B cell (primary cell): ENCODE measurements at regions not wholly inside any gene's neighbourhood (a gene's known extent, or its start where the extent isn't known, plus 50 kb on each side); places are given as distances from the start of the nearest gene placed in this dataset.

Experiments
- ATAC-seq: fragments of 200-7000 bp; cut with Tn5 transposase; one replicate; pipeline ENCODE4 v1.10.0; 2021; ENCODE audit warnings: low read depth, mild to moderate bottlenecking, moderate number of reproducible peaks, moderate library complexity
- CTCF ChIA-PET: fragments of 350-600 bp; sonication (Branson Sonifier 250); formaldehyde crosslinking; loops from one replicate; lab custom pipeline; 2021; ENCODE audit warnings: antibody characterized with exemption, inconsistent platforms; lab: Charles Lee
- POLR2A ChIA-PET: fragments of 350-600 bp; sonication (Branson Sonifier 250); formaldehyde crosslinking; loops from one replicate; lab custom pipeline; 2021; ENCODE audit warnings: antibody characterized with exemption; lab: Charles Lee
- DNase-seq: peaks from one replicate; pipeline ENCODE4 v3.0.0; 2013
- H2AFZ ChIP-seq: 2 replicates; pipeline ENCODE4 v1.6.1; 2012; ENCODE audit warnings: mild to moderate bottlenecking, low read depth, low read length; ENCODE audit not compliant: insufficient read depth, poor library complexity, severe bottlenecking
- H3K27ac ChIP-seq, 2 donors: 1 replicate in 1 of 2; 2 replicates in 1 of 2; pipeline ENCODE4 v1.5.1; 2012 to 2013; ENCODE audit warnings: low read length in 2 of 2, mild to moderate bottlenecking in 2 of 2, moderate library complexity in 1 of 2
- H3K27me3 ChIP-seq, 4 experiments: fragments of 200-600 bp in 1 of 4; sonication (generic) in 1 of 4; replicated peaks in 1 of 4; 1 replicate in 2 of 4; 2 replicates in 2 of 4; pipeline versions ENCODE4 v1.6.1 to v1.7.0; 2013 to 2016; ENCODE audit warnings: low read length in 3 of 4, mild to moderate bottlenecking in 2 of 4, mixed read lengths in 1 of 4, moderate library complexity in 1 of 4; ENCODE audit not compliant: insufficient read depth in 4 of 4, control insufficient read depth in 3 of 4; ENCODE audit errors: control extremely low read depth in 1 of 4
- H3K36me3 ChIP-seq, 2 experiments: replicated peaks in 1 of 2; 1 replicate in 1 of 2; 2 replicates in 1 of 2; pipeline versions ENCODE4 v1.6.1 to v1.7.1; 2013; ENCODE audit warnings: low read length in 1 of 2; ENCODE audit not compliant: insufficient read depth in 2 of 2, control insufficient read depth in 1 of 2; ENCODE audit errors: control extremely low read depth in 1 of 2, extremely low read depth in 1 of 2
- H3K4me1 ChIP-seq, 2 donors: fragments of 200-600 bp in 1 of 2; sonication (generic) in 1 of 2; 1 replicate in 1 of 2; 2 replicates in 1 of 2; pipeline versions ENCODE4 v1.5.1 to v1.6.1; 2013 to 2017; ENCODE audit warnings: low read length in 2 of 2; ENCODE audit not compliant: control insufficient read depth in 2 of 2, insufficient read depth in 2 of 2
- H3K4me2 ChIP-seq: replicated peaks from 2 replicates; pipeline ENCODE3; 2012; ENCODE audit warnings: mild to moderate bottlenecking, low read depth, low read length; ENCODE audit not compliant: poor library complexity, severe bottlenecking
- H3K4me3 ChIP-seq, 5 experiments: fragments of 200-600 bp in 1 of 5; sonication (generic) in 1 of 5; 1 replicate in 3 of 5; 2 replicates in 2 of 5; pipeline versions ENCODE4 v1.5.1 to v1.7.0; 2011 to 2016; ENCODE audit warnings: low read length in 4 of 5, mild to moderate bottlenecking in 4 of 5, low read depth in 2 of 5, control low read depth in 1 of 5, moderate library complexity in 1 of 5; ENCODE audit not compliant: insufficient read depth in 1 of 5; ENCODE audit errors: control extremely low read depth in 1 of 5, extremely low read depth in 1 of 5
- H3K79me2 ChIP-seq: fragments of 200-600 bp; sonication (generic); one replicate; pipeline ENCODE4 v1.6.0; 2016; ENCODE audit warnings: low read length; ENCODE audit not compliant: control insufficient read depth, insufficient read depth
- H3K9ac ChIP-seq: fragments of 200-600 bp; sonication (generic); 2 replicates; pipeline ENCODE4 v1.6.1; 2017; ENCODE audit warnings: mild to moderate bottlenecking, low read length, moderate library complexity
- H3K9me3 ChIP-seq, 3 donors: one replicate each; pipeline versions ENCODE4 v1.6.1 to v1.7.1; 2013; ENCODE audit warnings: low read length in 2 of 3; ENCODE audit not compliant: control insufficient read depth in 2 of 3, insufficient read depth in 1 of 3; ENCODE audit errors: control extremely low read depth in 1 of 3
- H4K20me1 ChIP-seq: 2 replicates; pipeline ENCODE4 v1.6.0; 2012; ENCODE audit warnings: mild to moderate bottlenecking, low read length; ENCODE audit not compliant: insufficient read depth, control insufficient read depth, poor library complexity, severe bottlenecking
- H3K27ac Mint-ChIP-seq: one replicate; pipeline ENCODE4 v1.8.0; 2021; ENCODE audit warnings: mixed read lengths
- H3K27me3 Mint-ChIP-seq: one replicate; pipeline ENCODE4 v1.8.0; 2021; ENCODE audit warnings: mixed read lengths
- H3K4me1 Mint-ChIP-seq: one replicate; pipeline ENCODE4 v1.8.0; 2021; ENCODE audit warnings: mixed read lengths
- H3K4me3 Mint-ChIP-seq: one replicate; pipeline ENCODE4 v1.8.0; 2021; ENCODE audit warnings: mixed read lengths
- H3K9me3 Mint-ChIP-seq: one replicate; pipeline ENCODE4 v1.8.0; 2022; ENCODE audit warnings: mixed read lengths; ENCODE audit not compliant: insufficient read depth
- CTCF ChIP-seq: fragments of 200-600 bp; IDR thresholded peaks from one replicate; pipeline ENCODE4 v1.8.0; 2022; ENCODE audit warnings: antibody characterized with exemption, mild to moderate bottlenecking
- EZH2 ChIP-seq: IDR thresholded peaks from 2 replicates; pipeline ENCODE4 v1.6.1; 2012; ENCODE audit warnings: borderline replicate concordance, low read depth, mild to moderate bottlenecking, moderate library complexity, low read length; ENCODE audit not compliant: insufficient read depth, poor library complexity, severe bottlenecking
- WGBS: methylation state at CpG from one replicate; pipeline ENCODE4 v1.1.5; 2013; ENCODE audit warnings: missing lambda C conversion rate; ENCODE audit not compliant: insufficient coverage; 5-methylcytosine and 5-hydroxymethylcytosine counted together
- intact Hi-C: fragments of 100-400 bp; cut with micrococcal nuclease; formaldehyde crosslinking; loops from one replicate; pipeline ENCODE4 v1.10.0; 2022

- H2AFZ ChIP-seq: no peak overlapping the region
- H3K27me3 Mint-ChIP-seq: peaks cover 16% of the 10 kb centered on the region
- H3K27ac ChIP-seq: no peak overlapping the region
- intact Hi-C loops: no loop called here
- no peaks in the 10 kb centered on the region for H3K79me2 ChIP-seq
- no peaks in the 10 kb centered on the region for H3K4me1 Mint-ChIP-seq
- H3K9ac ChIP-seq: no peak overlapping the region
- WGBS: 89% methylated on average over 1 of the region's 1 CpG
- DNase-seq: no peak
- H3K4me1 ChIP-seq: no peaks in the 10 kb centered on the region
- ChIA-PET CTCF (no interaction called here), POLR2A (no interaction called here)
- no peaks in the 10 kb centered on the region for H3K9me3 ChIP-seq
- H3K4me3 ChIP-seq: no peak overlapping the region
- no peak overlapping the region for H3K4me2 ChIP-seq
- no peak overlapping the region for H3K4me3 Mint-ChIP-seq
- H3K27me3 ChIP-seq: peaks cover 0 to 5% (median 1%) of the 10 kb centered on the region in 4 experiments
- no peak overlapping the region for H3K27ac Mint-ChIP-seq
- no peak for TF ChIP-seq CTCF
- no peak for TF ChIP-seq EZH2
- ATAC-seq: no peak
- no peaks in the 10 kb centered on the region for H3K36me3 ChIP-seq
- no peaks in the 10 kb centered on the region for H4K20me1 ChIP-seq
- no peaks in the 10 kb centered on the region for H3K9me3 Mint-ChIP-seq
Observed at GRCh38 chr15:70541511-70541910, 221.8 kb downstream of the UACA start.

- ATAC-seq: no peak
- no peak overlapping the region for H3K4me3 ChIP-seq
- Mint-ChIP-seq H3K27me3 (peaks cover 24% of the 10 kb centered on the region), H3K4me1 (peaks cover 12% of the 10 kb centered on the region), H3K9me3 (no peaks in the 10 kb centered on the region), H3K27ac (no peak overlapping the region), H3K4me3 (no peak overlapping the region)
- H4K20me1 ChIP-seq: no peaks in the 10 kb centered on the region
- H3K9me3 ChIP-seq: no peaks in the 10 kb centered on the region
- H3K79me2 ChIP-seq: no peaks in the 10 kb centered on the region
- 82% methylated on average over 10 of the region's 12 CpGs for WGBS
- peaks cover 0 to 5% (median 2%) of the 10 kb centered on the region in 4 experiments for H3K27me3 ChIP-seq
- ChIA-PET CTCF (no interaction called here), POLR2A (no interaction called here)
- H3K9ac ChIP-seq: no peak overlapping the region
- TF ChIP-seq EZH2 (no peak), CTCF (no peak)
- peaks cover 12 to 13% of the 10 kb centered on the region in 2 donors for H3K4me1 ChIP-seq
- no peak overlapping the region for H3K27ac ChIP-seq
- intact Hi-C loops: no loop called here
- H3K4me2 ChIP-seq: no peak overlapping the region
- no peak for DNase-seq
- H3K36me3 ChIP-seq: no peaks in the 10 kb centered on the region
- no peak overlapping the region for H2AFZ ChIP-seq
Observed at GRCh38 chr15:70539912-70540530, 223.3 kb downstream of the UACA start.
